GM19351 (cell line): ENCODE measurements at regions not wholly inside any gene's neighbourhood (a gene's known extent, or its start where the extent isn't known, plus 50 kb on each side); places are given as distances from the start of the nearest gene placed in this dataset.
"Not testable (repeated sequence)": the region's sequence is repeated elsewhere in the genome, so short reads cannot be mapped to it uniquely, and the experiment has no call there.

Experiments used
- ATAC-seq: cut with Tn5 transposase; IDR thresholded peaks from one replicate; pipeline ENCODE4 v1.9.1; 2021; ENCODE audit warnings: mild to moderate bottlenecking, moderate library complexity; ENCODE audit not compliant: unreplicated experiment

- ATAC-seq = no peak
Observed at GRCh38 chr1:172914501-172915144, 136.1 kb downstream of the TNFSF18 start.

GRCh38 chr1:172915271-172915670 is 135.5 kb downstream of the TNFSF18 start:
- ATAC-seq = no peak

- no peak for ATAC-seq
Observed at GRCh38 chr1:172916116-172916515, 134.6 kb downstream of the TNFSF18 start.

- ATAC-seq = no peak
Observed at GRCh38 chr1:172917972-172918371, 132.8 kb downstream of the TNFSF18 start.

- no peak for ATAC-seq
Observed at GRCh38 chr1:172918478-172918877, 132.3 kb downstream of the TNFSF18 start.

GRCh38 chr1:172926070-172926469 is 124.7 kb downstream of the TNFSF18 start:
- ATAC-seq = no peak

- ATAC-seq = no peak
Observed at GRCh38 chr1:172928412-172928811, 122.3 kb downstream of the TNFSF18 start.

GRCh38 chr1:172929006-172929405 is 121.7 kb downstream of the TNFSF18 start:
- ATAC-seq = no peak

- ATAC-seq = no peak
Observed at GRCh38 chr1:172930142-172930541, 120.6 kb downstream of the TNFSF18 start.

- no peak for ATAC-seq
Observed at GRCh38 chr1:172931340-172931739, 119.4 kb downstream of the TNFSF18 start.

- ATAC-seq = no peak
Observed at GRCh38 chr1:172931761-172932160, 119.0 kb downstream of the TNFSF18 start.

- no peak for ATAC-seq
Observed at GRCh38 chr1:172932981-172933380, 117.8 kb downstream of the TNFSF18 start.

- ATAC-seq = no peak
Observed at GRCh38 chr1:172934417-172934762, 116.4 kb downstream of the TNFSF18 start.

GRCh38 chr1:172935062-172935592 is 115.6 kb downstream of the TNFSF18 start:
- ATAC-seq = no peak

GRCh38 chr1:172936088-172936645 is 114.6 kb downstream of the TNFSF18 start:
- ATAC-seq = no peak

- ATAC-seq = no peak
Observed at GRCh38 chr1:172938681-172939080, 112.1 kb downstream of the TNFSF18 start.

- no peak for ATAC-seq
Observed at GRCh38 chr1:172939475-172939874, 111.3 kb downstream of the TNFSF18 start.

GRCh38 chr1:172940174-172940855 is 110.4 kb downstream of the TNFSF18 start:
- ATAC-seq = no peak

GRCh38 chr1:172941471-172941870 is 109.3 kb downstream of the TNFSF18 start:
- ATAC-seq = no peak

- ATAC-seq = no peak
Observed at GRCh38 chr1:172941945-172942344, 108.8 kb downstream of the TNFSF18 start.

- ATAC-seq = not testable (repeated sequence)
Observed at GRCh38 chr1:172943138-172943537, 107.6 kb downstream of the TNFSF18 start.

- ATAC-seq = no peak
Observed at GRCh38 chr1:172944931-172945330, 105.8 kb downstream of the TNFSF18 start.
